Neural progenitor cell (in vitro differentiated cells): ENCODE measurements at regions not wholly inside any gene's neighbourhood (a gene's known extent, or its start where the extent isn't known, plus 50 kb on each side); places are given as distances from the start of the nearest gene placed in this dataset.

Experiments
- DNase-seq: peaks from one replicate; pipeline ENCODE4 v3.0.0-alpha.2; 2016; ENCODE audit warnings: low spot score
- H2AFZ ChIP-seq: fragments of 200-600 bp; sonication (generic); replicated peaks from 2 replicates; pipeline ENCODE4 v1.6.1; 2016; ENCODE audit warnings: antibody characterized with exemption
- H3F3A ChIP-seq: fragments of 200-600 bp; sonication (generic); 2 replicates; pipeline ENCODE4 v1.6.1; 2016; ENCODE audit warnings: antibody characterized with exemption, low read depth
- H3K27ac ChIP-seq: fragments of 200-600 bp; sonication (generic); 2 replicates; pipeline ENCODE4 v1.5.1; 2016; ENCODE audit warnings: mild to moderate bottlenecking
- H3K27me3 ChIP-seq: fragments of 200-600 bp; sonication (generic); 2 replicates; pipeline ENCODE4 v1.6.1; 2016; ENCODE audit warnings: mild to moderate bottlenecking, moderate library complexity
- H3K36me3 ChIP-seq: fragments of 200-600 bp; sonication (generic); 2 replicates; pipeline ENCODE4 v1.5.1; 2016
- H3K4me1 ChIP-seq: fragments of 200-600 bp; sonication (generic); 2 replicates; pipeline ENCODE4 v1.6.1; 2016; ENCODE audit warnings: mixed run types
- H3K4me2 ChIP-seq: fragments of 200-600 bp; sonication (generic); 2 replicates; pipeline ENCODE4 v1.6.1; 2016
- H3K4me3 ChIP-seq: fragments of 200-600 bp; sonication (generic); 2 replicates; pipeline ENCODE4 v1.5.1; 2016
- H3K79me2 ChIP-seq: fragments of 200-600 bp; sonication (generic); 2 replicates; pipeline ENCODE4 v1.6.1; 2016; ENCODE audit warnings: low read depth
- H3K9ac ChIP-seq: fragments of 200-600 bp; sonication (generic); 2 replicates; pipeline ENCODE4 v1.6.1; 2016
- H3K9me3 ChIP-seq: fragments of 200-600 bp; sonication (generic); 2 replicates; pipeline ENCODE4 v1.5.1; 2016; ENCODE audit warnings: low read depth
- H4K20me1 ChIP-seq: fragments of 200-600 bp; sonication (generic); 2 replicates; pipeline ENCODE4 v1.6.1; 2016; ENCODE audit warnings: low read depth
- H3K27ac Mint-ChIP-seq: 3 replicates; pipeline ENCODE4 v1.8.0; 2021; ENCODE audit warnings: mixed read lengths
- H3K27me3 Mint-ChIP-seq: 2 replicates; pipeline ENCODE4 v1.8.0; 2022; ENCODE audit warnings: low read depth, mild to moderate bottlenecking, inconsistent platforms, moderate library complexity, mixed read lengths; ENCODE audit not compliant: insufficient read depth
- H3K36me3 Mint-ChIP-seq: 3 replicates; pipeline ENCODE4 v1.8.0; 2021; ENCODE audit warnings: mixed read lengths
- H3K4me1 Mint-ChIP-seq: 3 replicates; pipeline ENCODE4 v1.8.0; 2021; ENCODE audit warnings: mixed read lengths
- H3K4me3 Mint-ChIP-seq: 3 replicates; pipeline ENCODE4 v1.8.0; 2021; ENCODE audit warnings: mild to moderate bottlenecking, moderate library complexity, mixed read lengths
- H3K9me3 Mint-ChIP-seq: 3 replicates; pipeline ENCODE4 v1.8.0; 2020; ENCODE audit warnings: mixed read lengths
- EZH2 ChIP-seq: fragments of 200-600 bp; sonication (generic); IDR thresholded peaks from 2 replicates; pipeline ENCODE4 v1.6.1; 2017; ENCODE audit warnings: antibody characterized with exemption, mild to moderate bottlenecking, moderate library complexity
- EZH2phosphoT487 ChIP-seq: fragments of 200-600 bp; sonication (generic); IDR thresholded peaks from 2 replicates; pipeline ENCODE4 v1.6.1; 2017; ENCODE audit warnings: antibody characterized with exemption
- TF ChIP-seq, protein P1 (sequence below): fragments of 200-600 bp; sonication (generic); IDR thresholded peaks from 2 replicates; pipeline ENCODE4 v1.5.1; 2017; ENCODE audit warnings: antibody characterized with exemption, mild to moderate bottlenecking

DNA sequence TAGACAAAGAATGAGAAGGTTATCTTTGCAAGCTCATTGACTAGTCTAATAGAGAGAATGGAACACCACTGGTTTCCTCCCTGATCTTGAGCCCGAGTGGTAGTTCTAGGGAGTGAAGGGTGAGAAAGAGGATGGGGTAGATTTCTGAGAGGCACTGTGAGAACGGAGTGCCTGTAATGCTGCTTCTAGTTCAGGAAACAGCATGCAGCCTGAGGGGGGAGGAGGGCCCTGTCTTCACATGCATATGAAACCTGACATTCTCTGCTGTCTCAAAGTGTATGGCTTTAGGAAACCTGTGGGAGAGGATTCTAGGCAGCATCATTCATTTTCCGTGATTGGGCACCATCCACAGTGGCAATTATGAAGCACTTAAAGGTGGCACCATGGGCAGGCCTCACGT lies 259.4 kb upstream of the MAN1A1 start:
- H3F3A ChIP-seq = no peaks in the 10 kb centered on the region
- H3K36me3 ChIP-seq = no peaks in the 10 kb centered on the region
- no peak for DNase-seq
- Mint-ChIP-seq H3K36me3 (no peaks in the 10 kb centered on the region), H3K4me3 (no peak overlapping the region), H3K9me3 (no peaks in the 10 kb centered on the region), H3K27me3 (no peaks in the 10 kb centered on the region), H3K27ac (no peak overlapping the region), H3K4me1 (peaks cover 19% of the 10 kb centered on the region)
- no peaks in the 10 kb centered on the region for H3K79me2 ChIP-seq
- H3K9me3 ChIP-seq = no peaks in the 10 kb centered on the region
- no peak overlapping the region for H3K4me3 ChIP-seq
- no peaks in the 10 kb centered on the region for H3K27me3 ChIP-seq
- no peak overlapping the region for H2AFZ ChIP-seq
- no peak overlapping the region for H3K4me2 ChIP-seq
- H3K9ac ChIP-seq = no peak overlapping the region
- no peaks in the 10 kb centered on the region for H4K20me1 ChIP-seq
- H3K4me1 ChIP-seq = no peaks in the 10 kb centered on the region
- TF ChIP-seq EZH2phosphoT487 (no peak), EZH2 (no peak)
- TF ChIP-seq, protein P1, sequence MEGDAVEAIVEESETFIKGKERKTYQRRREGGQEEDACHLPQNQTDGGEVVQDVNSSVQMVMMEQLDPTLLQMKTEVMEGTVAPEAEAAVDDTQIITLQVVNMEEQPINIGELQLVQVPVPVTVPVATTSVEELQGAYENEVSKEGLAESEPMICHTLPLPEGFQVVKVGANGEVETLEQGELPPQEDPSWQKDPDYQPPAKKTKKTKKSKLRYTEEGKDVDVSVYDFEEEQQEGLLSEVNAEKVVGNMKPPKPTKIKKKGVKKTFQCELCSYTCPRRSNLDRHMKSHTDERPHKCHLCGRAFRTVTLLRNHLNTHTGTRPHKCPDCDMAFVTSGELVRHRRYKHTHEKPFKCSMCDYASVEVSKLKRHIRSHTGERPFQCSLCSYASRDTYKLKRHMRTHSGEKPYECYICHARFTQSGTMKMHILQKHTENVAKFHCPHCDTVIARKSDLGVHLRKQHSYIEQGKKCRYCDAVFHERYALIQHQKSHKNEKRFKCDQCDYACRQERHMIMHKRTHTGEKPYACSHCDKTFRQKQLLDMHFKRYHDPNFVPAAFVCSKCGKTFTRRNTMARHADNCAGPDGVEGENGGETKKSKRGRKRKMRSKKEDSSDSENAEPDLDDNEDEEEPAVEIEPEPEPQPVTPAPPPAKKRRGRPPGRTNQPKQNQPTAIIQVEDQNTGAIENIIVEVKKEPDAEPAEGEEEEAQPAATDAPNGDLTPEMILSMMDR = no peak
- H3K27ac ChIP-seq = no peak overlapping the region

DNA sequence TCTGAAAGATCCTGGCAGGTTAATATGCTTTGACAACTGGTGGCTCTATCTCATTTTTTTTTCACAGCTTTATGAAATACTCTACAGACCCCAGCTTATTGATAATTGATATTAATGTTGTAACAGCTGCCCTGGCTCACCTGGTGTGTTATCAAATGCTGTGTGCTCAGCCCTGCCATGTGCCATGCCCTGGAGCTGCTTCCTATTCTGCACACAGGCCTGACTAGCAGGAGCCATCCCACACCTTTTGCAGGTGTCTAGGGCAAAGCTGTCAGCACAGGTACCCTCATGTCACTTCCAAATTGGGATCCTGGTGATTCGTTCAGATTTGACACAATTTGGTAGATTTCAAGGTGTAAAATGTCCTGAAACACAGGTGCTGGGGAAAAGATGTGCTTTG lies 254.6 kb upstream of the MAN1A1 start:
- Mint-ChIP-seq H3K4me1 (no peaks in the 10 kb centered on the region), H3K36me3 (no peaks in the 10 kb centered on the region), H3K27ac (no peak overlapping the region), H3K9me3 (no peaks in the 10 kb centered on the region), H3K4me3 (no peak overlapping the region), H3K27me3 (no peaks in the 10 kb centered on the region)
- no peak for DNase-seq
- TF ChIP-seq, protein P1 = no peak
- TF ChIP-seq EZH2phosphoT487 (no peak), EZH2 (no peak)
- Histone ChIP-seq H2AFZ (no peak overlapping the region), H3K4me3 (no peak overlapping the region), H3K9me3 (no peaks in the 10 kb centered on the region), H3K36me3 (no peaks in the 10 kb centered on the region), H3K4me1 (no peaks in the 10 kb centered on the region), H3K9ac (no peak overlapping the region), H3K27me3 (no peaks in the 10 kb centered on the region), H3K27ac (no peak overlapping the region), H3K4me2 (no peak overlapping the region), H3K79me2 (no peaks in the 10 kb centered on the region), H4K20me1 (no peaks in the 10 kb centered on the region), H3F3A (no peaks in the 10 kb centered on the region)

DNA sequence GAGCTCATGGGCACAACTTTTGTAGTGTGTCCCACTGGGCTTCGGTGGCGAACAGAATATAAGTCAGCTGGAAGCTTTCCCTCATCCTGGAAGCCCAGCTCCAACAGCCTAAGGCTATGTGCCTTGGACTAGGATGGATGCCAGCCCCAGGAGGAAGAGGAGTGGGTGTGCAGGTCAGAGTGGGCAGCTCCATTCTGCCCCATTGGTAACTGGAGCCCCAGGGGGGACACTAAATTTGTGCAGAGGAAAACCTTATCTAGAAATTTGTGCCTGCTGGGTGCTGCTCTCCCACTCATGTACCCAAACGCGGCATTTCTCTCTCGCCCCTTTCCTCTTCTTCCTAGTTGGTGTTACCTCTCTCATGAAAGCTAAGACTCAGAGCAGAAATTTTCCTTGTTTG lies 253.9 kb upstream of the MAN1A1 start:
- DNase-seq = no peak
- Mint-ChIP-seq H3K27ac (no peak overlapping the region), H3K27me3 (no peaks in the 10 kb centered on the region), H3K4me3 (no peak overlapping the region), H3K4me1 (no peaks in the 10 kb centered on the region), H3K9me3 (no peaks in the 10 kb centered on the region), H3K36me3 (no peaks in the 10 kb centered on the region)
- no peaks in the 10 kb centered on the region for H4K20me1 ChIP-seq
- no peak overlapping the region for H3K4me2 ChIP-seq
- H3K36me3 ChIP-seq = no peaks in the 10 kb centered on the region
- H3K79me2 ChIP-seq = no peaks in the 10 kb centered on the region
- H3K9ac ChIP-seq = no peak overlapping the region
- TF ChIP-seq, protein P1 = no peak
- TF ChIP-seq EZH2 = no peak
- no peaks in the 10 kb centered on the region for H3K9me3 ChIP-seq
- H3K4me1 ChIP-seq = no peaks in the 10 kb centered on the region
- H3F3A ChIP-seq = no peaks in the 10 kb centered on the region
- no peak overlapping the region for H3K27ac ChIP-seq
- no peak overlapping the region for H3K4me3 ChIP-seq
- no peaks in the 10 kb centered on the region for H3K27me3 ChIP-seq
- no peak overlapping the region for H2AFZ ChIP-seq
